HG03342 (cell line): ENCODE measurements at regions not wholly inside any gene's neighbourhood (a gene's known extent, or its start where the extent isn't known, plus 50 kb on each side); places are given as distances from the start of the nearest gene placed in this dataset.

Experiments used
- ATAC-seq: cut with Tn5 transposase; IDR thresholded peaks from one replicate; pipeline ENCODE4 v1.9.1; 2021; ENCODE audit warnings: mild to moderate bottlenecking, moderate library complexity; ENCODE audit not compliant: unreplicated experiment

DNA sequence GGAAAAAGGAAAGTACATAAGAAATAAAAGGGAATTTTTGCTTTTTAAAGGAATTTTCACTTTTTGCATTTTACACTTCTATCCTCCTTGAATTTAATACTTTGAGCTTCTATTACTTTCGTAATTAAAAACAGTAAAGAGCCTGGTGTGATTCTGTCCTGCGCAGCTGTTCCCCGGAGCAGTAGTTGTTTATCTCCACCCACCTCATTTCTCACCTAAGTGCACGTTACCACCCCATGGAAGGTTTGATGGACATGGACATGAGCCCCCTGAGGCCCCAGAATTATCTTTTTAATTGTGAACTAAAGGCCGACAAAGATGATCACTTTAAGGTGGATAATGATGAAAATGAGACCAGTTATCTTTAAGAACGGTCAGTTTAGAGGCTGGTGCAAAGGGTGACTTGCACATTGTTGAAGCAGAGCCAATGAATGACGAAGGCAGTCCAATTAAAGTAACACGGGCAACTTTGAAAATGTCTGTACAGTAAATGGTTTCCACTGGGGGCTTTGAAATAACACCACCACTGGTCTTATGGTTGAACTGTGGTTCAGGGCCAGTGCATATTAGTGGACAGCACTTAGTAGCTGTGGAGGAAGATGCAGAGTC lies 52.1 kb upstream of the TEX13D start:
- no peak for ATAC-seq

DNA sequence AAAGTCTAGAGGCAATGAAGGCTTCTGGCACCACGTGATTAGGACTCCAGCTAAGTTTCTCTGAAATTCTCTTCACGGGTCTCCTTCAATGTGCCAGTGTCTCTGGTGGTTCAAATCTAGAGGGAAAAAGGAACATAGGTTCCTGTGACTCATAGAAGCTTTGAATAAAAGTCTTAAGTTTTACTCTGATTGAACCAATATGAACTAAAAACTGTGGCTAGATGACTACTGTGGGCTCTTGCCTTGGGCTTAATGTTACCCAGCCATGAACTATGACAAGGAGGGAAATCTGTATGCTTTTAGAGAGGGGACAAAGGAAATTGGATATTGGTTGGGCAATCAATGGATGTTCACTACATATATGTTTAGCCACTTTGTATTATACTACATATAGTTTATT lies 49.9 kb upstream of the TEX13D start:
- ATAC-seq = no peak
